ENCODE measurements at regions not wholly inside any gene's neighbourhood (a gene's known extent, or its start where the extent isn't known, plus 50 kb on each side); places are given as distances from the start of the nearest gene placed in this dataset.

DNA sequence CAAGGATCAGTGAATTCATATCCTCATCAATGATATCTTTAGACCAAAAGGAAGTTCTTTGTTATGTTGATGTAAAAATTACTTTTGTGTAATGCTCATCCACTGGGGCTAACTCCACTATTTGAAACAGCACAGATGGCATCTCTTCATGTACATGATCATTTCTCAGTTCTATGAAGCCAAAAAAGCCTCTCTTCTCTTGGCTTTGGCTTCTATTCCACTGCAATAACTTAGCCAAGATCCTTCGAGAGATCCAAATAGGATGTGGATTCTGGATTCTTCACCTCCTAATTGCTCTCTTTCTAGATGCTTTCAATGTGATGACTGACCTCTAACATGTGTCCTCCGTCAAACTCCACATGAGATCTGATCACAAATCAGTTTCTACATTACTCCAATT lies 851.2 kb downstream of the GALC start:
- Histone ChIP-seq H3K79me2 (ENCODE audit: low read depth) (no peaks in the 10 kb centered on the region), H2AFZ (no peak overlapping the region), H4K20me1 (ENCODE audit: insufficient read depth) (no peaks in the 10 kb centered on the region), H3F3A (ENCODE audit: insufficient read depth, low read depth) (no peaks in the 10 kb centered on the region), H3K27ac (no peak overlapping the region), H3K4me2 (no peak overlapping the region), H3K9me3 (ENCODE audit: insufficient read depth, low read depth) (no peaks in the 10 kb centered on the region), H3K27me3 (ENCODE audit: insufficient read depth, low read depth) (no peaks in the 10 kb centered on the region), H3K4me1 (replicated peaks; ENCODE audit: insufficient read depth) (no peaks in the 10 kb centered on the region), H3K4me3 (no peak overlapping the region), H3K36me3 (ENCODE audit: low read depth) (no peaks in the 10 kb centered on the region), H3K9me2 (ENCODE audit: insufficient read depth) (no peaks in the 10 kb centered on the region)
- no peak for DNase-seq
- CTCF ChIA-PET: no interaction called here
- POLR2A ChIA-PET (ENCODE audit: unreplicated experiment): no interaction called here
- no TSS peak for BruUV-seq (replicated peaks)
- intact Hi-C loops (cut with micrococcal nuclease; ENCODE audit: unreplicated experiment): no loop called here
- no peak for TF ChIP-seq EZH2 (IDR thresholded peaks at IDR 0.05; ENCODE audit: low read depth)
- TF ChIP-seq, protein P1, sequence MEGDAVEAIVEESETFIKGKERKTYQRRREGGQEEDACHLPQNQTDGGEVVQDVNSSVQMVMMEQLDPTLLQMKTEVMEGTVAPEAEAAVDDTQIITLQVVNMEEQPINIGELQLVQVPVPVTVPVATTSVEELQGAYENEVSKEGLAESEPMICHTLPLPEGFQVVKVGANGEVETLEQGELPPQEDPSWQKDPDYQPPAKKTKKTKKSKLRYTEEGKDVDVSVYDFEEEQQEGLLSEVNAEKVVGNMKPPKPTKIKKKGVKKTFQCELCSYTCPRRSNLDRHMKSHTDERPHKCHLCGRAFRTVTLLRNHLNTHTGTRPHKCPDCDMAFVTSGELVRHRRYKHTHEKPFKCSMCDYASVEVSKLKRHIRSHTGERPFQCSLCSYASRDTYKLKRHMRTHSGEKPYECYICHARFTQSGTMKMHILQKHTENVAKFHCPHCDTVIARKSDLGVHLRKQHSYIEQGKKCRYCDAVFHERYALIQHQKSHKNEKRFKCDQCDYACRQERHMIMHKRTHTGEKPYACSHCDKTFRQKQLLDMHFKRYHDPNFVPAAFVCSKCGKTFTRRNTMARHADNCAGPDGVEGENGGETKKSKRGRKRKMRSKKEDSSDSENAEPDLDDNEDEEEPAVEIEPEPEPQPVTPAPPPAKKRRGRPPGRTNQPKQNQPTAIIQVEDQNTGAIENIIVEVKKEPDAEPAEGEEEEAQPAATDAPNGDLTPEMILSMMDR (conservative IDR thresholded peaks at IDR 0.05): no peak

DNA sequence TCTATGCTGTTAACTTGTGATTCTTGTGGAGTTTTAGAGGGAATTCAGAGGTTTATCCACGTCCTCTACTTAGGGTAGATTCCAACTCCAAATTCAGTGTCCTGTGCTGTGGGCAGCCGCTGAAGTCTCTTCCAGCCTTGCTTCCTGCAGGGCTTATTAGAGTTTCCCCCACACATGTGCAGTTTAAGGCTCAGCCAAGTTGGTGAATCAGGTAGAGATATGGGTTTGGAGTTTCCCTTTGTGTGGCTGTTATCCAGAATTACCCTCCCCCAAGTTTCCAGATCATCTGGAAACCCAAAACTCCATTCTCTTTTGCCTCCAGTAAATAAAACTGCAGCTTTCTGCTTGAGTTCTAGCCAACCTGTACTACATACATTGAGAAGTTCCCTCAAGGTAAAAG lies 853.7 kb downstream of the GALC start:
- Histone ChIP-seq H3K9me3 (ENCODE audit: insufficient read depth, low read depth) (no peaks in the 10 kb centered on the region), H2AFZ (no peak overlapping the region), H3F3A (ENCODE audit: insufficient read depth, low read depth) (no peaks in the 10 kb centered on the region), H3K9me2 (ENCODE audit: insufficient read depth) (no peaks in the 10 kb centered on the region), H3K4me2 (no peak overlapping the region), H3K79me2 (ENCODE audit: low read depth) (no peaks in the 10 kb centered on the region), H3K27me3 (ENCODE audit: insufficient read depth, low read depth) (no peaks in the 10 kb centered on the region), H3K4me1 (replicated peaks; ENCODE audit: insufficient read depth) (no peaks in the 10 kb centered on the region), H3K36me3 (ENCODE audit: low read depth) (no peaks in the 10 kb centered on the region), H3K27ac (no peak overlapping the region), H3K4me3 (no peak overlapping the region), H4K20me1 (ENCODE audit: insufficient read depth) (no peaks in the 10 kb centered on the region)
- no TSS peak for BruUV-seq (replicated peaks)
- no peak for DNase-seq
- CTCF ChIA-PET: no interaction called here
- intact Hi-C loops (cut with micrococcal nuclease; ENCODE audit: unreplicated experiment): no loop called here
- POLR2A ChIA-PET (ENCODE audit: unreplicated experiment): no interaction called here
- TF ChIP-seq, protein P1 (conservative IDR thresholded peaks at IDR 0.05): no peak
- no peak for TF ChIP-seq EZH2 (IDR thresholded peaks at IDR 0.05; ENCODE audit: low read depth)

DNA sequence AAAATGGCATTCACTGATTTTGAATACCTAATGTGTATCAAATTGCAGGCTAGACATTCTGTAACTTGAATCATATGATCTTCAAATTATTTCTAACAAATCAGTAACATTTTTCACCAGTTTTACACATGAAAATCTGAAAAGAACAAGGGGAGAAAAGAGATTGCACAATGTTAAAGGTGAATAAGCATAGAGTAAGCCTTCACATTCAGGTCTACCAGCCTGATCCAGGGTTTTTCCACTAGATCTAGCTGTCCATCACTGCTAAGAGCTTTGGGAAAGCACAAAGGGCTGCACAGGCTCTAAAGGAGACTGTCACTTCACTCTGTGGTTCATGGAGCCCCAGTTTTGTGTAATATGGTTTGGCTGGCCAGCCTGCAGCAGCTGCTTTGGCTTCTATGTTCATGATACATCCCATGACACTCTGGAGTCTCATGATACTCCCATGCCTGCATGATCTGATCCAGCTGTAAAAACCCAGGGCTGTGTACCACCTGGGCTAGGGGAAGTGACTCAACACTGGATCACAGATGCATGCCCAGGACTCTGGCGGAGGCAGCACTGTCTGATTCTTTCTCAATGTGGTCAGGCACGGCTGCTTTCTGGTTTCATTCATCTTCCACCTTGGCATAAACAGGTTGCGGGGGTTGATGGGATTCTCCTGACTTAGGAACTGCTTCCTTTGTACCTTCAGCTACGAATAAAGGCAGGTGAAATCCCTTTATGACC lies 859.7 kb downstream of the GALC start:
- Histone ChIP-seq H3K79me2 (ENCODE audit: low read depth) (no peaks in the 10 kb centered on the region), H3K4me3 (no peak overlapping the region), H3K9me2 (ENCODE audit: insufficient read depth) (no peaks in the 10 kb centered on the region), H3K4me1 (replicated peaks; ENCODE audit: insufficient read depth) (no peaks in the 10 kb centered on the region), H2AFZ (no peak overlapping the region), H3F3A (ENCODE audit: insufficient read depth, low read depth) (no peaks in the 10 kb centered on the region), H3K36me3 (ENCODE audit: low read depth) (no peaks in the 10 kb centered on the region), H4K20me1 (ENCODE audit: insufficient read depth) (no peaks in the 10 kb centered on the region), H3K27me3 (ENCODE audit: insufficient read depth, low read depth) (no peaks in the 10 kb centered on the region), H3K4me2 (no peak overlapping the region), H3K9me3 (ENCODE audit: insufficient read depth, low read depth) (no peaks in the 10 kb centered on the region), H3K27ac (no peak overlapping the region)
- POLR2A ChIA-PET (ENCODE audit: unreplicated experiment): no interaction called here
- TF ChIP-seq, protein P1 (conservative IDR thresholded peaks at IDR 0.05): no peak
- no peak for TF ChIP-seq EZH2 (IDR thresholded peaks at IDR 0.05; ENCODE audit: low read depth)
- no TSS peak for BruUV-seq (replicated peaks)
- no peak for DNase-seq
- CTCF ChIA-PET: no interaction called here
- intact Hi-C loops (cut with micrococcal nuclease; ENCODE audit: unreplicated experiment): no loop called here

Data from PC-9 (cell line).